Tibial nerve (tissue), 3 donors: ENCODE measurements at regions not wholly inside any gene's neighbourhood (a gene's known extent, or its start where the extent isn't known, plus 50 kb on each side); places are given as distances from the start of the nearest gene placed in this dataset.

Source experiments
- CTCF ChIP-seq, 5 experiments: fragments of 200-600 bp in 3 of 5; fragments of 450-650 bp in 2 of 5; sonication (generic) in 3 of 5; IDR thresholded peaks; one replicate each; pipeline ENCODE4 v1.5.1; 2016 to 2019; ENCODE audit warnings: antibody characterized with exemption in 5 of 5, mild to moderate bottlenecking in 3 of 5, moderate library complexity in 2 of 5
- POLR2A ChIP-seq, 2 donors: fragments of 450-650 bp; IDR thresholded peaks; one replicate each; pipeline ENCODE4 v1.6.1; 2017; ENCODE audit warnings: antibody characterized with exemption in 2 of 2, mild to moderate bottlenecking in 2 of 2, moderate library complexity in 2 of 2

- no peak for TF ChIP-seq CTCF (IDR thresholded peaks at IDR 0.05)
- TF ChIP-seq POLR2A (IDR thresholded peaks at IDR 0.05), result no peak
Measured at GRCh38 chr1:201597551-201598230, 58.8 kb downstream of the NAV1 start.
